DMS114 treated with DMSO at 0.1 percent for 48 hours (cell line): ENCODE measurements at regions not wholly inside any gene's neighbourhood (a gene's known extent, or its start where the extent isn't known, plus 50 kb on each side); places are given as distances from the start of the nearest gene placed in this dataset.

ENCODE experiments used
- DNase-seq: peaks from one replicate; lab custom pipeline; 2025; ENCODE audit not compliant: unreplicated experiment; lab: John Stamatoyannopoulos, UW

- no peak for DNase-seq
Observed at GRCh38 chr12:74981541-74981940, 228.1 kb downstream of the KCNC2 start.

GRCh38 chr12:74983917-74984316, 225.7 kb downstream of the KCNC2 start:
- DNase-seq, result no peak

- no peak for DNase-seq
Observed at GRCh38 chr12:74984631-74985030, 225.0 kb downstream of the KCNC2 start.

DNA sequence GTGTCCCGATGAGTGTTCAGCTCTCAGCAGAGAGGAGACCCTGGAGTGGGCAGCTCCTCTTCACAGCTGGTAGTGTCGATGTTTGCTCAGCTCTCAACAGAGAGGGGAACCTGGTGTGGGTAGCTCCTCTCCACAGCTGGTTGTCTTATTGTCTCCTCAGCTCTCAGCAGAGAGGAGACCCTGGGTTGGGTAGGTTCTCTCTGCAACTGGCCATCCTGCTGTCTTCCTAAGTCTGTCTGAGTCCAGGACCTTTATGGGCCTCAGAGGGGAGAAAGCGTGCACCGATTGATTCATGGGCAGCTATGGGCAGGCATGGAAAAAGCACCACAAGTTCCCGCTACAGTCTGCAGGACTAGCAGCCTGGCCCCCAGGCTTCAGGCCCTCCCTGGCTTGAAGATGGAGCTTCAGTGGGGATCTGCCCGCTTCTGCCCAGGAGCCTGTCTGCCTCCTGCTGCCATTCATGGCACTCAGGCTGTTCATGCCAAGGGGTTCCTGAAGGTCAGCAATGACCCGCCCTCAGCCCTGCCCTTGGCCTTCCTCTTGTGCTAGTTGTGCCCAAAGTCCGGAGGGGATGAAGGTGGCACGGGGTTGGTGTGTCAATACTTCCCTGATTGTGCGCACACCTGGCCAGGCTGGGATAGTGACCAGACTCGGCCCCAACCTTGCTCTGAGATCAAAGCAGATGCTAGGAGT, 224.2 kb downstream of the KCNC2 start:
- DNase-seq, result no peak

DNA sequence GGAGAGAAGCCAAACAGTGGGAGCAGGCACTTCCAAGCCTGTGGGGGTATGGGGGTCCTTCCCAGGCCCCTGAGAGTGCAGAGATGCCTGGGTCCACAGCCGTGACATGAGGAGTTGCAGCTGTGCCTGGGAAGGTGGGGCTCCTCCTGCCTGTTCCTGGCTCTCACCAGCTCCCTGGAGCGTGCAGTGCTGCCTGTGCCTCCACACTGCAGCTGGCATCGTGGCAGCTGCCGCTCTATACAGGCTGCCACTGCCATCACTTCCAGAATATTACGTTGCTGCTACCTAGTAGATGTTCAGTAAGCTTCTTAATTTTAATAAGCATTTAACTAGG, 223.7 kb downstream of the KCNC2 start:
- DNase-seq, result no peak

GRCh38 chr12:74988156-74988555, 221.5 kb downstream of the KCNC2 start:
- no peak for DNase-seq
